ENCODE measurements at regions not wholly inside any gene's neighbourhood (a gene's known extent, or its start where the extent isn't known, plus 50 kb on each side); places are given as distances from the start of the nearest gene placed in this dataset.

- Histone ChIP-seq H3K27ac (no peak overlapping the region), H3K4me3 (no peak overlapping the region)
- TF ChIP-seq CTCF (IDR thresholded peaks at IDR 0.05) = no peak
- DNase-seq (ENCODE audit: low spot score) = no peak
Observed at GRCh38 chr2:222146488-222146887, 152.3 kb downstream of the PAX3 start.

GRCh38 chr2:222142027-222142426, 156.8 kb downstream of the PAX3 start:
- DNase-seq (ENCODE audit: low spot score) = no peak
- no peak overlapping the region for H3K4me3 ChIP-seq
- TF ChIP-seq CTCF (IDR thresholded peaks at IDR 0.05) = no peak
- H3K27ac ChIP-seq = no peak overlapping the region

GRCh38 chr2:222136106-222136630, 162.6 kb downstream of the PAX3 start:
- H3K27ac ChIP-seq = no peak overlapping the region
- no peak for DNase-seq (ENCODE audit: low spot score)
- no peak for TF ChIP-seq CTCF (IDR thresholded peaks at IDR 0.05)
- no peak overlapping the region for H3K4me3 ChIP-seq

GRCh38 chr2:222134654-222135053, 164.1 kb downstream of the PAX3 start:
- H3K4me3 ChIP-seq = no peak overlapping the region
- no peak for DNase-seq (ENCODE audit: low spot score)
- no peak overlapping the region for H3K27ac ChIP-seq
- no peak for TF ChIP-seq CTCF (IDR thresholded peaks at IDR 0.05)

GRCh38 chr2:222133897-222134296, 164.9 kb downstream of the PAX3 start:
- Histone ChIP-seq H3K27ac (no peak overlapping the region), H3K4me3 (no peak overlapping the region)
- DNase-seq (ENCODE audit: low spot score) = no peak
- TF ChIP-seq CTCF (IDR thresholded peaks at IDR 0.05) = no peak

- TF ChIP-seq CTCF (IDR thresholded peaks at IDR 0.05) = no peak
- Histone ChIP-seq H3K27ac (no peak overlapping the region), H3K4me3 (no peak overlapping the region)
- no peak for DNase-seq (ENCODE audit: low spot score)
Observed at GRCh38 chr2:222130855-222131254, 167.9 kb downstream of the PAX3 start.

GRCh38 chr2:222127660-222128059, 171.1 kb downstream of the PAX3 start:
- no peak for TF ChIP-seq CTCF (IDR thresholded peaks at IDR 0.05)
- H3K4me3 ChIP-seq = no peak overlapping the region
- DNase-seq (ENCODE audit: low spot score) = no peak
- H3K27ac ChIP-seq = no peak overlapping the region

Data from coronary artery (tissue), 2 donors.